ENCODE measurements at regions not wholly inside any gene's neighbourhood (a gene's known extent, or its start where the extent isn't known, plus 50 kb on each side); places are given as distances from the start of the nearest gene placed in this dataset.

GRCh38 chr1:98502937-98503336 lies 158.6 kb upstream of the SNX7 start:
- TF ChIP-seq BHLHE40 (IDR thresholded peaks at IDR 0.05; ENCODE audit: borderline replicate concordance): no peak
- no peak for TF ChIP-seq FOXM1 (IDR thresholded peaks at IDR 0.05; ENCODE audit: borderline replicate concordance)
- no peak for TF ChIP-seq SP1 (IDR thresholded peaks at IDR 0.05)
- TF ChIP-seq ELF4 (IDR thresholded peaks at IDR 0.05): no peak
